A549 (cell line): ENCODE measurements at regions not wholly inside any gene's neighbourhood (a gene's known extent, or its start where the extent isn't known, plus 50 kb on each side); places are given as distances from the start of the nearest gene placed in this dataset.

Source experiments
- CTCF ChIP-seq: fragments of >200 bp; sonication (Bioruptor Twin); formaldehyde crosslinking; IDR thresholded peaks from 3 replicates; pipeline ENCODE4 v1.5.1; 2016
- EP300 ChIP-seq, 2 experiments: fragments of >200 bp; sonication (Bioruptor Twin); formaldehyde crosslinking; IDR thresholded peaks; 2 replicates in 1 of 2; 3 replicates in 1 of 2; pipeline ENCODE4 v1.6.1; 2016 to 2017
- HDAC2 ChIP-seq: fragments of 200-600 bp; sonication (generic); IDR thresholded peaks from 2 replicates; pipeline ENCODE4 v1.6.1; 2016
- HMGXB4 ChIP-seq: fragments of 250-450 bp; sonication (Bioruptor Pico); IDR thresholded peaks from 2 replicates; pipeline ENCODE4 v1.5.0; 2021; ENCODE audit warnings: mild to moderate bottlenecking, moderate library complexity, borderline replicate concordance
- KDM1A ChIP-seq: fragments of 200-600 bp; sonication (generic); IDR thresholded peaks from 2 replicates; pipeline ENCODE4 v1.6.1; 2016; ENCODE audit warnings: low read depth, mild to moderate bottlenecking
- NFE2L2 ChIP-seq: fragments of 150-350 bp; conservative IDR thresholded peaks from 2 replicates; pipeline ENCODE4 v1.6.1; 2014; ENCODE audit warnings: low read length
- NR3C1 ChIP-seq: fragments of >200 bp; sonication (Bioruptor Twin); formaldehyde crosslinking; IDR thresholded peaks from 3 replicates; pipeline ENCODE4 v1.6.1; 2017
- POLR2A ChIP-seq: IDR thresholded peaks from 2 replicates; pipeline ENCODE4 v1.6.1; 2012; ENCODE audit warnings: mild to moderate bottlenecking, low read length
- POLR2AphosphoS2 ChIP-seq: conservative IDR thresholded peaks from 2 replicates; pipeline ENCODE4 v1.6.1; 2012; ENCODE audit warnings: low read length, improper control_type of control experiment, inconsistent platforms
- RAD21 ChIP-seq, 2 experiments: fragments of >200 bp in 1 of 2; sonication (Bioruptor Twin) in 1 of 2; formaldehyde crosslinking in 1 of 2; IDR thresholded peaks in 1 of 2; conservative IDR thresholded peaks in 1 of 2; 2 replicates in 1 of 2; 3 replicates in 1 of 2; pipeline ENCODE4 v1.6.1; 2012 to 2018; ENCODE audit warnings: inconsistent platforms in 1 of 2
- RFX5 ChIP-seq: fragments of 450-650 bp; IDR thresholded peaks from 2 replicates; pipeline ENCODE4 v1.7.1; 2014; ENCODE audit warnings: antibody characterized with exemption, mild to moderate bottlenecking, moderate library complexity
- USF2 ChIP-seq: fragments of 450-650 bp; IDR thresholded peaks from 2 replicates; pipeline ENCODE4 v1.6.1; 2014; ENCODE audit warnings: antibody characterized with exemption
- TF ChIP-seq, protein P1 (sequence below): IDR thresholded peaks from 2 replicates; pipeline ENCODE4 v1.6.1; 2012

- TF ChIP-seq CTCF (no peak), NR3C1 (no peak), POLR2A (no peak), HDAC2 (no peak), NFE2L2 (no peak), RAD21 (conservative IDR thresholded peaks at IDR 0.05 in 1 of 2, IDR thresholded peaks at IDR 0.05 in 1 of 2) (no peak), USF2 (no peak), HMGXB4 (CRISPR knock-in tag) (no peak), RFX5 (no peak), POLR2AphosphoS2 (no peak), EP300 (IDR thresholded peaks at IDR 0.05) (no peak), KDM1A (no peak)
- TF ChIP-seq, protein P1, sequence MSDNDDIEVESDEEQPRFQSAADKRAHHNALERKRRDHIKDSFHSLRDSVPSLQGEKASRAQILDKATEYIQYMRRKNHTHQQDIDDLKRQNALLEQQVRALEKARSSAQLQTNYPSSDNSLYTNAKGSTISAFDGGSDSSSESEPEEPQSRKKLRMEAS: no peak
Observed at GRCh38 chr6:145132709-145133108, 602.6 kb downstream of the EPM2A start.
